ENCODE measurements at regions not wholly inside any gene's neighbourhood (a gene's known extent, or its start where the extent isn't known, plus 50 kb on each side); places are given as distances from the start of the nearest gene placed in this dataset.
"Not testable (repeated sequence)": the region's sequence is repeated elsewhere in the genome, so short reads cannot be mapped to it uniquely, and the experiment has no call there.

DNA sequence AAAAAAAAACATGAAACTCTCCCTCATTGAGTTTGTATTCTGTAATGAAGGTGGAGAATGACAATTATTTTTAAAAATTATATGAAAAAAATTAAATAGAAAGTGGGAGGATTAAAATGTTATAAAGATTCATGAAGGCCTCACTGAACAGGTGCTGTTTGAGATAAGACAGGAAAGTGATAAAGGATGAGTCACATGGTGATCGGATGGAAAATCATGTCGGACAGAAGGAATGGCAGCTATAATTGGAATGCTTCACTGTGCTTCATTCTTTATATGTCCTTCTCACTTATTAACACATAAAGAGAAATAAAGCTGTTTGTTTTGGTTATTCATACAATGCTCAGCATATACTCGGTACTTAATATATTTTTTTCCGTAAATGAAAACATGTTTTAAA, 464.5 kb upstream of the RGMB start:
- no peak for DNase-seq (ENCODE audit: low read depth)
- in situ Hi-C loops (cut with HindIII; ENCODE audit: low pct_unique_long_range_greater_than_20kb, low sequenced_read_pairs) = no loop called here

DNA sequence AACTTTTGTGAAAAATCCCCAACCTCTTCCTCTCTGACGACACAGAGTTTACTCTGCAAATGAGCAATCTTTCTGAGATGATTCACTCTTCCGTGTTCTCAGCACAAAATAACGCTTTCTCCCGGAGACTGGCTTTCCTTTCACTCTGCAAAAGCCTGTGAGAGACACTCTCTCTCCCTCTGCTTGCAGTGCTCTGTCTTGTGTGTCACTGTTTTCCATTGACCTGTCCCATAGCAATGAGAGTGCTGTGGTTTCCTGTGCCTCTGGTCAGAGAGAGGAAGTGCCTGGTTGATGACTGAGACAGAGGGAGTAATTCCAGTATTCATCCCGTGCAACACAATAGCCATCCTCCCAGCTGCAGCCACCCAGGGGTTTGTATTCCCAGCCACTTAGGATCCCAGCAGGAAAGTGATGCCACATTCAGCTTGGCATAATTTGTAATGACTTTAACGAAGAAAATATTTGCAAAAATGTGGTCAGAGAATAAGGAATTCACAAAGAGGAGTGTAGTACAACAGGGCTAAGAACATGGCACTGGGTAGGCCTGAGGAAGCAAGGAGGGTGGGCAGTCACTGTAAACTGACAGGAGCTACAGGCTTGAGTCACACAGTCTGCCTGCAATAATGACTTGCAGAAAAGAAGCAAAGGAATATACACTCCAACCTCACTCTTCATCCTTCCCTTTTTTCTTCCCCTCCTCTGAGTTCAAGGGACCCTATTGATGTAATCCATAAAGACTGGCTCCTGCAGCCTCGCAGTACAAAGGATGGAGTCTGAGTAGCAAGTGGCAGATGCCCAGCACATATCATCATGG, 463.5 kb upstream of the RGMB start:
- in situ Hi-C loops (cut with HindIII; ENCODE audit: low pct_unique_long_range_greater_than_20kb, low sequenced_read_pairs) = no loop called here
- peak; percentile 77 for DNase-seq (ENCODE audit: low read depth)

DNA sequence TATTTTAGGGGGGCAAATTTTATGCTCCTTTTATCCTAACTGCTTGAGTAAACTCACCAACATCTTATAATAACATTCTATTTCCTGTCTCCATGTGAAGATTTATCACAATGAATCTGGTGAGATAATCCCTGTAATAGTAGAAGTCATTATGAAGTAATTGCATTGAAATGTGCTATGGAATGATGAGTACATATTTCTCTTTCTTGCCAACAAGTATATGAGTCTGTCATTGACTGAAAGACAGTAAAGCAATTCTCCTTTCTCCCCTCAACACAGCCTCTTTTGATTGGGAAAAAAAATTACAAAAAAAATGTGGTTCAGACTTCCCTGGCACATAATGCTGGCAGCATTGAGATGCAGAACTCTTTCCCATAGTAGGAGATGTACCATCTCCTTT, 459.2 kb upstream of the RGMB start:
- DNase-seq (ENCODE audit: low read depth) = peak; percentile 8
- in situ Hi-C loops (cut with HindIII; ENCODE audit: low pct_unique_long_range_greater_than_20kb, low sequenced_read_pairs) = no loop called here

DNA sequence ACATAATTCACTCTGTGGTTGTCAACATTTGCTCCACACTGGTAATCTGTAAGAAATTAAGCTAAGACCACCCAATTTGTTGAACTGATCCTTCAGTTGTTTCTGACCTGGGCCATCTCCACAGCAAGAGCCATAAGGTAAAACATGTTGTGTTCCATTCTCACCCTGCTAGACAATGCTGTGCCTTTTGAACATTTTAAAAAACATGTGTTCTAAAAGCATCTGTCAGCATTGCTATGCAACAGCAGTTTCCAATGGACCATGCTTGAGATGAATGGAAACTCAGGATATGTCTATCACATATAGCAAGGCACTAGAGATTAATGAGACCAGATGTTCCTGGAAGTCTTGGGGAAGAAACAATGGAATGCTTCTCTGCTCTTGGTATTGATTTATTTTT, 455.1 kb upstream of the RGMB start:
- in situ Hi-C loops (cut with HindIII; ENCODE audit: low pct_unique_long_range_greater_than_20kb, low sequenced_read_pairs) = no loop called here
- no peak for DNase-seq (ENCODE audit: low read depth)

DNA sequence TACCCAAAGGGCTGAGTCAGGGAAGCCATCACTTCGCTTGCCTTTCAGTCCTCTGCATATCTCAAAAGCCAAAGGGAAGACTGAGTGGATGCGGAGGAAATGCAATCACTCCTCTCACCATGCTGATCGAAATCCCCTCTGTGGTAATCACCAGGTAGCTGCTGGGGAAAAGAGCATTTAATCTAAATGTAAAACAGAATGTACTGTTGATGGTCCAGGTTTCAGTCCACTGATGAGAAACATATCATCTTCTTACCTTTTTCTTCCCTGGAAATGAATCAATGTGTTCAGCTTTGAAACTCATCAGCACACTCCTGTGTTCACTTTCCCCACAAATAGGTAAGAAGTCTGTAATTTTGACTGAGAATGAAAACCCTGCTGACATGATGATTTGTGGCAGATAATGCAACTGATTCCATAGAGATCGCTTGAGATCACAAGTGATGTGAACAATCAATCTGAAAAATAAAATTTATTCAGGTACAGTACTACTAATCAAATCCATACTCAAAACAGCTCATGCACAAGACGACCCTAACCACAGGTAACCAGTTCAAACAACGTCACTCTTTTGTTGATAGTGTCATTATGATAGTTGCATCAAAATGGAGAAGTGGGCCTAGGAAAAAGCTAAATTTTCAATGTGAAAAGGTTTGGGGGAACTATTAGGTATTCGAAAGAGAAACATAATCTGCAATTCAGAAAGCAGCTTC, 454.0 kb upstream of the RGMB start:
- no peak for DNase-seq (ENCODE audit: low read depth)
- in situ Hi-C loops (cut with HindIII; ENCODE audit: low pct_unique_long_range_greater_than_20kb, low sequenced_read_pairs) = no loop called here

DNA sequence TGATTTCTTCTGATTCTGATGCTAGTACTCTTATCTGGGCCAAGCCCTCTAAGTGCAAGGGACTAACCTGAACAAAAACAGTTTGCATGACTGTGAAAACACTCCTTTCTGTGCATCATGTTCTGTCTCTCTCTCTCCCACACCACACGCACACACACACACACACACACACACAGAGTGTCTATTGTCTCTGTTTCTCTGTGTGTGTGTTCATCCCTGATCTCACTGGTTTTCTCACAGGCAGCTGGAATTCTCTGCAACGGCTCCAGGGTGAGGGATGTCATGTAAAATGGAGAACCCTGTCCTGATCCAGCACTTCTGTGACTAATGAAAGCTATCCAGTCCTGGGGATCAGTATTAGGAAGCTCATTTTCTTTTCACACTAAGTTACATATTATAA, 453.1 kb upstream of the RGMB start:
- no peak for DNase-seq (ENCODE audit: low read depth)
- in situ Hi-C loops (cut with HindIII; ENCODE audit: low pct_unique_long_range_greater_than_20kb, low sequenced_read_pairs) = no loop called here

DNA sequence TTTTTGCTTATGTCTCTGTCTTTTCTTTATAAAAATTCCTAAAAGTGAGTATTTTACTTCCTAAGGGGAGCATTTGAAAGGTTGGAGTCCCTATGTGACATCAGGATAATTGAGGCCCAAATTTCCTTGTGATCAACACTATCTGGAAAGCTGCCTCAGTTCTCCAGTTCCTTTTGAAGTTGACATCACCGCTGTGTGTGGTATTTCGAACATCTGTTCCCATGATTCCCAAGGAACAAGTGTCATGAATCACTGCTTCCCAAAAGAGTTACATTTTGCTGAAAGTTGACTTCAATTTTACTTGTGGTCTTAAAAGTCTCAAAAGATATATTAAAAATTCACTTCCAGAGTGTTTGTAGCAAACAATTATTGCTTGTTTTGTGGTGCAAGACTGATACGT, 452.1 kb upstream of the RGMB start:
- no peak for DNase-seq (ENCODE audit: low read depth)
- in situ Hi-C loops (cut with HindIII; ENCODE audit: low pct_unique_long_range_greater_than_20kb, low sequenced_read_pairs) = no loop called here

DNA sequence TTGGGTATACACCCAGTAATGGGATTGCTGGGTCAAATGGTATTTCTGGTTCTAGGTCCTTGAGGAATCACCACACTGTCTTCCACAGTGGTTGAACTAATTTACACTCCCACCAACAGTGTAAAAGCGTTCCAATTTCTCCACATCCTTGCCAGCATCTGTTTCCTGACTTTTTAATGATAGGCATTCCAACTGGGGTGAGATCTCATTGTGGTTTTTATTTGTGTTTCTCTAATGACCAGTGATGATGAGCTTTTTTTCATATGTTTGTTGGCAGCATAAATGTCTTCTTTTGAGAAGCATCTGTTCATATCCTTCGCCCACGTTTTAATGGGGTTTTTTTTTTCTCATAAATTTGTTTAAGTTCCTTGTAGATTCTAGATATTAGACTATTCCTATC, 448.3 kb upstream of the RGMB start:
- in situ Hi-C loops (cut with HindIII; ENCODE audit: low pct_unique_long_range_greater_than_20kb, low sequenced_read_pairs); DNase-seq (ENCODE audit: low read depth): not testable (repeated sequence)

DNA sequence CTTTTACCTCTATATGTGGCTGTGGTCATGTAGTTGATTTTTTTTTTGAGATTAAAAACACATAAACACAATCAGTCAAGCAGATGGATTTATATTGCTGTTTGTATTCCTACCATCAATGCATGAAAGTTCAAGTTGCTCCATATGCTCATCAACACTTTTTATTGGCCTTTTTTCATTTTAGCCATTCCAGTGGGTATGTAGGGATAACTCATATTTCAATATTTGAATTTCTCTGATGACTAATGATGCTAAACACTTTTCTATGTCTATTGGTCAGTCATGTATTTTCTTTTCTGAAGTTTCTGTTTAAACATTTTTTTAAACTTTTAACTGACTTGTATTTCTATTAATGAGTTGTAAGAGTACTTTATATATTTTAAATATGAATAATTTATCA, 445.4 kb upstream of the RGMB start:
- no peak for DNase-seq (ENCODE audit: low read depth)
- in situ Hi-C loops (cut with HindIII; ENCODE audit: low pct_unique_long_range_greater_than_20kb, low sequenced_read_pairs) = no loop called here

DNA sequence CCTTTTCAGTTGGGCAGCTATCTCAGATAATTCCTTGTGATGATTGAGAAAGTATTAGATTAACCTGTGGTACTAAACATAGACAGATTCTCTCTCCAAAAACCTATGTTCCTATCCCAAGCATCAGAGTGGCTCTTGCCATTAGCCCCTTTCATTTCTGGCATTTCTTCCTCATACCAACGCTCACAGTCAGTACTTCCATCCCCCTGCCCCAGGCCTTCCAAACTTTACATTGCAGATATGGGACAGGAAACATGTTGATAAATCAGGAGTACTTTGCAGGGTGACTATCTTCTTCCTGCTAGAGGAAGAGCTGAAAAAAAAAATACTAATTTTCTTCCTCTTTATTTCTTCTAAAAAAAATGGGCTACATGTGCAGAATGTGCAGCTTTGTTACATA, 442.6 kb upstream of the RGMB start:
- no peak for DNase-seq (ENCODE audit: low read depth)
- in situ Hi-C loops (cut with HindIII; ENCODE audit: low pct_unique_long_range_greater_than_20kb, low sequenced_read_pairs) = no loop called here

DNA sequence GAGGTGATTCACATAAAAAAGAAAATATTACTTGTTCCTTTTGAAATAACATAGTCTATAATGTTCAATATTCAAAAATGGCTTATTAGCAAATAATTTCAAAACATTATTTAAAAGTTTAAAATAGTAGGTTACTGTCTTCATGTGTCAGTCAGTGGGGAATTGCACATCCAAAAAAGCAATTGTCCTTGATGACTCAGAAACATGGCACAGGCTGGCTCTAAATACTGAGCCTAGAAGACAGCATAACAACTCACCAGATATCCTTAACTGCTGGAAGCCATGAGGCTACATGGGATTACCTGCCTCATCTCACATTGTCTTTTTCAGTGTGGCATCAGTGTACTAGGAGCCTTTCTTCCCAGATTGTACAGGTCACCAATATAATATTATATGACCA, 439.5 kb upstream of the RGMB start:
- no peak for DNase-seq (ENCODE audit: low read depth)
- in situ Hi-C loops (cut with HindIII; ENCODE audit: low pct_unique_long_range_greater_than_20kb, low sequenced_read_pairs) = no loop called here

DNA sequence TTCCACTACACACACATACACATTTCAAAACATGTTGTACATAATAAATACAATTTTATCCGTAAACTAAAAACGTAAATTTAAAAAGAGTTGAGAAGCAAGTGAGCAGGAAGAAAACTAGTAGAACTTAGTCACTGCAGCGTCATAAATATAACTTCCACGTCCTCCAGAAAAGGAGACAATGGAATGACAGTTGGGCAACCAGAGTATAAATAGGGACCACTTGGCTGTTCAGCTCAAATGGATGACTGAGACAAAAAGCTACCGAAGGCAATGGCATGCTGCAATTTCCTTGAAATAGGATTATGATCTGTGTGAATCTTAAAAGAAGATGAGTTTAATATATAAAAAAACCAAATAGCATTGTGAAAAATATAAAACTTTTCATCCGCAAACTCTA, 438.5 kb upstream of the RGMB start:
- DNase-seq (ENCODE audit: low read depth) = no peak
- in situ Hi-C loops (cut with HindIII; ENCODE audit: low pct_unique_long_range_greater_than_20kb, low sequenced_read_pairs) = no loop called here

DNA sequence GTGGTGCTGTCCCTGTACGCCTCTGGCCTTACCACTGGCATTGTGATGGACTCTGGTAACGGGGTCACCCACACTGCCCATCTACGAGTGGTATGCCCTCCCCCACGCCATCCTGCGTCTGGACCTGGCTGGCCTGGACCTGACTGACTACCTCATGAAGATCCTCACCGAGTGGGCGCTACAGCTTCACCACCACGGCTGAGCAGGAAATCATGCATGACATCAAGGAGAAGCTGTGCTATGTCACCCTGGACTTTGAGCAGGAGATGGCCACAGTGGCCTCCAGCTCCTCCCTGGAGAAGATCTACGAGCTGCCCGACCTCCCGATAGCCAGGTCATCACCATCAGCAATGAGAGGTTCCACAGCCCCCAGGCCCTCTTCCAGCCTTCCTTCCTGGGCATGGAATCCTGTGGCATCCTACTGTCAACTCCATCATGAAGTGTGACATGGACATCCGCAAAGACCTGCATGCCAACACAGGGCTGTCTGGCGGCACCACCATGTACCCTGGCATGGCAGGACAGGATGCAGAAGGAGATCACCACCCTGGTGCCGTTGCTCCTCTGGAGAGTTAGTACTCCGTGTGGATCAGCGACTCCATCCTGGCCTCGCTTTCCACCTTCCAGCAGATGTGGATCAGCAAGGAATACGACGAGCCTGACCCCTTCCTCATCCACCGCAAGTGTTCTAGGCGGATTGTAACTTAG, 434.2 kb upstream of the RGMB start:
- no peak for DNase-seq (ENCODE audit: low read depth)
- in situ Hi-C loops (cut with HindIII; ENCODE audit: low pct_unique_long_range_greater_than_20kb, low sequenced_read_pairs) = no loop called here

DNA sequence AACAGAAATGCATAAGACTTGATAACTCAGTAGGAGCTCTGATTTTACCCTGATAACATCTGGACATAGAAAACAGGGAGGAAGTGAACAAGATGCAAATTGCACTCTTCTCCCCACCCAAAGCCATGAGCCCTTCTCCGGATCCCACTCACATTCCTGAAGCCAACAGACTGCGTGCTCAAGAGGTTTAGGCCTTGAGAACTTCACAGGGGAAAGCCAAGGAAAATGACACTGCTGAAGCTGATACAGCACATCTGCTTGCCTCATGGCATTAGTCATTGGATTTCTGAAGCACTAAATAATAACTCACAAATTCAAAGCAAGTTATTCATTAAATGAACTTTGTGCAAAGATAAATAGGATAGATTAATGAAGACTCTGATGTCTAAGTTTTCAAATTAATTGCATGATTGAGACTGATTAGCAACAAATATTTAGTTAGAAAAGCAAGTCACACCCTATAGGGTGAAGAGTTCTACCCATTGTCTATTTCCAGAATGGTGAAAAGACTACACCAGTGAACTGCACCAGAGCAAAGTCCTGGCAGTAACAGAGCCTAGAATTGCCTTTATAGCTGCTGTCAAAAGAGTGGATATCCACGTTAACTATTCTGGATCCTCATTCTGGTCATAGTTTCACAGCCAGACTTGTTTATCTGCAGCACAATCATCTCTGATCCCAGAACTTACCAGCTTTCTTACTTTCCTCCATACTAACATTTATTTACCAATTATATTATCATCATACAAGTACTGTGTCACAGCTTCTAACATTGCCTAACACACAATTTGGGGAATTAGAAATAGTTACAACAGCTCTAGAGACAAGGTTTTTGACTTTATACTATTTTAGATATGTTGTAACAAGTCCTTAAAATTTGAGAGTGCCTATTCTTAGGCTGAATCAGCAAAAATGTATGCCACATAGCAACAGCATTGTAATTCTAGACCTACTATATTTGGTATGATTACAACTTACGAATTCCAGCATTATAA, 432.1 kb upstream of the RGMB start:
- in situ Hi-C loops (cut with HindIII; ENCODE audit: low pct_unique_long_range_greater_than_20kb, low sequenced_read_pairs) = no loop called here
- no peak for DNase-seq (ENCODE audit: low read depth)

DNA sequence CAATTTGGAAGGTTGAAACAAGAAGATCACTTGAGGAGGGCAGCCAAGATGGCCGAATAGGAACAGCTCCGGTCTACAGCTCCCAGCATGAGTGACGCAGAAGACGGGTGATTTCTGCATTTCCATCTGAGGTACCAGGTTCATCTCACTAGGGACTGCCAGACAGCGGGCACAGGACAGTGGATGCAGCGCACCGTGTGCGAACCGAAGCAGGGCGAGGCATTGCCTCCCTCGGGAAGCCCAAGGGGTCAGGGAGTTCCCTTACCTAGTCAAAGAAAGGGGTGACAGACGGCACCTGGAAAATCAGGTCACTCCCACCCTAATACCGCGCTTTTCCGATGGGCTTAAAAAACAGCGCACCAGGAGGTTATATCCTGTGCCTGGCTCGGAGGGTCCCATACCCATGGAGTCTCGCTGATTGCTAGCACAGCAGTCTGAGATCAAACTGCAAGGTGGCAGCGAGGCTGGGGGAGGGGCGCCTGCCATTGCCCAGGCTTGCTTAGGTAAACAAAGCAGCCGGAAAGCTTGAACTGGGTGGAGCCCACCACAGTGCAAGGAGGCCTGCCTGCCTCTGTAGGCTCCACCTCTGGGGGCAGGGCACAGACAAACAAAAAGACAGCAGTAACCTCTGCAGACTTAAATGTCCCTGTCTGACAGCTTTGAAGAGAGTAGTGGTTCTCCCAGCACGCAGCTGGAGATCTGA, 430.4 kb upstream of the RGMB start:
- DNase-seq (ENCODE audit: low read depth); in situ Hi-C loops (cut with HindIII; ENCODE audit: low pct_unique_long_range_greater_than_20kb, low sequenced_read_pairs): not testable (repeated sequence)

DNA sequence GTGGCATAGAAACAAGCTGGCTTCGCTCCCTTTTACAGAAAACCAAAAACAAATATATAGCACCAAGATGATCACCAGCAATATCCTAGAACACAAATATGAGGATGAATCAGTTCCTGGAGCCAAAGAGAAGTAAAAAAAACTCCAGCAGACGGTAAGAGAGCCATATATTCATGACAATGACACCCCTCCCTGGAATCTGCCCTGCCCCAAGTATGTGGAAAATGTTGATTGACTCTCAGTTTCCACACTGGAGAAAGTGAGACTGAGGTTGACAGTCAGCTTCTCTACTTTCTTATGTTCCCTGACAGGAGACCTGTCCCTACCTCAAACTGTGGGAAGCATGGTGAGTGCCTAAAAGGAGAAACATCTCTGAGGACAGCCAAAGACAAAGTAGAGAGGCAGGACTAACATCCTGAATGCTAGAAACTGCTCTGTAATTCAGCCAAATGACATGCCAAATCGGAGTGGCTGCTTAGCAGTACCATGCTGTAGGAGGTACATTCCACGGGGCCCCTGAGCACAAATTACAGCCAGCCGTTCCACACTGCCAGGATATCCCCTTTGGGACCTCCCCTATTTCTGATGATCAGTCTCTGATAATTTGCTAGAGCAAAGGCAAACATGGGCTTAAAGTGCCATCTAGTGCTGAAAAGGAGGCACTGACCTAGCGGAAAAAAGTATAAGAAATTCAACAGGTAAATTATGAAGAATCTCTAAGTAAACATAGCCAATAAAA, 424.0 kb upstream of the RGMB start:
- in situ Hi-C loops (cut with HindIII; ENCODE audit: low pct_unique_long_range_greater_than_20kb, low sequenced_read_pairs) = no loop called here
- DNase-seq (ENCODE audit: low read depth) = peak; percentile 17

DNA sequence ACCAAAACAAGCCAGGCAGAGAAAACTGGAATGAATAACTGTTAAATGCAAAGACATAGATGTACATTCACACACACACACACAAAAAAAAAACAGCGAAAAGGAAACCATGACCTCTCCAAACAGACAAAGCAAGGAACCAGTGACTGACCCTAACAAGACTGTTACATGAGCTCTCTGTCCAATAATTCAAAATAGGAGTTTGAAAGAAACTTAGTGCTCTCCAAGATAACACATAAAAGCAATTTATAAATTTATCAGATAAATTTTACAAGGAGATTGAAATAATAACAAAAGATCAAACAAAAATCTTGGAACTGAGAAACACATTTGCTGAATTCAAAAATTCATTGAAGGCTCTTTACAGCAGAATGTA, 423.5 kb upstream of the RGMB start:
- in situ Hi-C loops (cut with HindIII; ENCODE audit: low pct_unique_long_range_greater_than_20kb, low sequenced_read_pairs) = no loop called here
- DNase-seq (ENCODE audit: low read depth) = no peak

Measured in Caki2 (cell line).